HCT116 (cell line): ENCODE measurements at regions not wholly inside any gene's neighbourhood (a gene's known extent, or its start where the extent isn't known, plus 50 kb on each side); places are given as distances from the start of the nearest gene placed in this dataset.

Source experiments
- ATAC-seq: fragments of 200-7000 bp; cut with Tn5 transposase; 2 replicates; pipeline ENCODE4 v1.9.1; 2020; ENCODE audit warnings: mild to moderate bottlenecking, moderate library complexity
- BruUV-seq: library from RNA; stranded (reverse); fragments of 400-500 nt; replicated peaks from 2 replicates; lab custom pipeline; 2021; lab: Mats Ljungman, UMichigan
- CTCF ChIA-PET: fragments of 300-600 bp; sonication (Branson Sonifier 250); formaldehyde crosslinking; loops from one replicate; lab custom pipeline; 2021; ENCODE audit warnings: antibody characterized with exemption; lab: Charles Lee
- POLR2A ChIA-PET: fragments of 300-600, 350-600 bp; sonication (Branson Sonifier 250); formaldehyde crosslinking; loops from one replicate; lab custom pipeline; 2021; ENCODE audit warnings: antibody characterized with exemption; lab: Charles Lee
- RAD21 ChIA-PET, 2 experiments: fragments of 300-600 bp; sonication (Branson Sonifier 250); formaldehyde crosslinking; loops; one replicate each; lab custom pipeline; 2023; ENCODE audit warnings: low total read pairs in 2 of 2; ENCODE audit not compliant: uncharacterized antibody in 2 of 2, unreplicated experiment in 2 of 2, low non-redundant PET in 1 of 2; lab: Charles Lee
- DNase-seq: peaks from one replicate; pipeline ENCODE4 v3.0.0-alpha.2; 2010; ENCODE audit warnings: low read depth, low spot score
- H2AFZ ChIP-seq: fragments of 200-600 bp; shearing (Covaris generic), sonication (generic); 2 replicates; pipeline ENCODE4 v1.6.1; 2017; ENCODE audit warnings: low read depth, mixed run types, mixed read lengths, antibody characterized with exemption, low read length; ENCODE audit not compliant: poor library complexity, severe bottlenecking
- H3K27ac ChIP-seq: 2 replicates; pipeline ENCODE4 v1.5.1; 2012; ENCODE audit warnings: low read depth, low read length
- H3K27me3 ChIP-seq: fragments of 200-600 bp; sonication (generic); 2 replicates; pipeline ENCODE4 v1.6.1; 2016; ENCODE audit warnings: mixed run types, low read length, mixed read lengths; ENCODE audit not compliant: insufficient read depth
- H3K36me3 ChIP-seq, 2 experiments: fragments of 200-500 bp in 1 of 2; fragments of 200-600 bp in 1 of 2; sonication (Bioruptor generic) in 1 of 2; sonication (generic) in 1 of 2; 2 replicates each; pipeline versions ENCODE4 v1.5.1 to v1.6.1; 2014 to 2016; ENCODE audit warnings: low read length in 2 of 2, inconsistent platforms in 1 of 2, mixed read lengths in 1 of 2, mixed run types in 1 of 2; ENCODE audit not compliant: insufficient read depth in 2 of 2, control insufficient read depth in 1 of 2
- H3K4me1 ChIP-seq, 2 experiments: fragments of 200-600 bp in 1 of 2; sonication (generic) in 1 of 2; 2 replicates each; pipeline versions ENCODE4 v1.5.1 to v1.6.1; 2012 to 2017; ENCODE audit warnings: low read length in 2 of 2, inconsistent platforms in 1 of 2, mild to moderate bottlenecking in 1 of 2, mixed read lengths in 1 of 2, mixed run types in 1 of 2, moderate library complexity in 1 of 2; ENCODE audit not compliant: insufficient read depth in 2 of 2, control insufficient read depth in 1 of 2
- H3K4me2 ChIP-seq: fragments of 200-600 bp; sonication (generic); 2 replicates; pipeline ENCODE4 v1.6.1; 2017; ENCODE audit warnings: mixed run types, low read length, mixed read lengths
- H3K4me3 ChIP-seq, 2 experiments: fragments of 200-600 bp in 1 of 2; sonication (generic) in 1 of 2; replicated peaks in 1 of 2; 2 replicates each; pipeline ENCODE4 v1.5.1; 2011 to 2016; ENCODE audit warnings: low read length in 2 of 2, control low read depth in 1 of 2, low read depth in 1 of 2, mild to moderate bottlenecking in 1 of 2, mixed read lengths in 1 of 2, mixed run types in 1 of 2
- H3K79me2 ChIP-seq: fragments of 200-600 bp; sonication (generic); 2 replicates; pipeline ENCODE4 v1.6.1; 2017; ENCODE audit warnings: mild to moderate bottlenecking, mixed run types, low read length, moderate library complexity, mixed read lengths; ENCODE audit not compliant: insufficient read depth
- H3K9ac ChIP-seq: fragments of 200-600 bp; sonication (generic); 2 replicates; pipeline ENCODE4 v1.6.1; 2016; ENCODE audit warnings: low read length, mixed read lengths
- H3K9me2 ChIP-seq: fragments of 200-600 bp; sonication (generic), shearing (Covaris generic); 2 replicates; pipeline ENCODE4 v1.6.1; 2017; ENCODE audit warnings: mixed run types, mild to moderate bottlenecking, moderate library complexity; ENCODE audit not compliant: insufficient read depth
- H3K9me3 ChIP-seq, 2 experiments: fragments of 200-500 bp in 1 of 2; fragments of 200-600 bp in 1 of 2; sonication (Bioruptor generic) in 1 of 2; sonication (generic) in 1 of 2; 2 replicates each; pipeline ENCODE4 v1.6.1; 2014 to 2017; ENCODE audit warnings: low read length in 2 of 2, mixed read lengths in 2 of 2, inconsistent platforms in 1 of 2, low read depth in 1 of 2, mild to moderate bottlenecking in 1 of 2, mixed run types in 1 of 2, moderate library complexity in 1 of 2; ENCODE audit not compliant: control insufficient read depth in 1 of 2, insufficient read depth in 1 of 2
- H4K20me1 ChIP-seq: fragments of 200-600 bp; sonication (generic), shearing (Covaris generic); 2 replicates; pipeline ENCODE4 v1.6.1; 2017; ENCODE audit warnings: mixed run types, mild to moderate bottlenecking, moderate library complexity; ENCODE audit not compliant: insufficient read depth
- CEBPB ChIP-seq: IDR thresholded peaks from 2 replicates; pipeline ENCODE4 v1.6.1; 2012; ENCODE audit warnings: low read depth
- EGR1 ChIP-seq: IDR thresholded peaks from 2 replicates; pipeline ENCODE4 v1.6.1; 2012; ENCODE audit warnings: low read depth
- ELF1 ChIP-seq: IDR thresholded peaks from 2 replicates; pipeline ENCODE4 v1.6.1; 2012; ENCODE audit warnings: low read depth, borderline replicate concordance
- FOSL1 ChIP-seq: IDR thresholded peaks from 2 replicates; pipeline ENCODE4 v1.6.1; 2012; ENCODE audit warnings: low read depth
- JUND ChIP-seq: IDR thresholded peaks from 2 replicates; pipeline ENCODE4 v1.6.1; 2012
- POLR2A ChIP-seq: IDR thresholded peaks from 2 replicates; pipeline ENCODE4 v1.7.0; 2011; ENCODE audit warnings: borderline replicate concordance; ENCODE audit not compliant: insufficient read depth, insufficient read length; ENCODE audit errors: extremely low read depth
- SIN3A ChIP-seq: IDR thresholded peaks from 2 replicates; pipeline ENCODE4 v1.6.1; 2012; ENCODE audit warnings: low read depth
- SRF ChIP-seq: IDR thresholded peaks from 2 replicates; pipeline ENCODE4 v1.6.1; 2012; ENCODE audit warnings: low read depth
- YY1 ChIP-seq: IDR thresholded peaks from 2 replicates; pipeline ENCODE4 v1.6.1; 2011; ENCODE audit warnings: low read length, low read depth, moderate library complexity, mild to moderate bottlenecking; ENCODE audit not compliant: insufficient replicate concordance; ENCODE audit errors: extremely low read depth
- ZFX ChIP-seq: fragments of 450-650 bp; IDR thresholded peaks from 2 replicates; pipeline ENCODE4 v1.6.1; 2017
- ZNF274 ChIP-seq: fragments of 200-500 bp; sonication (Bioruptor generic); IDR thresholded peaks from 2 replicates; pipeline ENCODE4 v1.6.1; 2014; ENCODE audit warnings: mild to moderate bottlenecking, low read depth, low read length, inconsistent platforms
- intact Hi-C: fragments of 100-400 bp; cut with micrococcal nuclease; formaldehyde crosslinking; loops from 2 replicates; pipeline ENCODE4 v1.10.0; 2022
- TF ChIP-seq, protein P1 (sequence below): IDR thresholded peaks from 2 replicates; pipeline ENCODE4 v1.6.1; 2012; ENCODE audit warnings: low read depth

DNA sequence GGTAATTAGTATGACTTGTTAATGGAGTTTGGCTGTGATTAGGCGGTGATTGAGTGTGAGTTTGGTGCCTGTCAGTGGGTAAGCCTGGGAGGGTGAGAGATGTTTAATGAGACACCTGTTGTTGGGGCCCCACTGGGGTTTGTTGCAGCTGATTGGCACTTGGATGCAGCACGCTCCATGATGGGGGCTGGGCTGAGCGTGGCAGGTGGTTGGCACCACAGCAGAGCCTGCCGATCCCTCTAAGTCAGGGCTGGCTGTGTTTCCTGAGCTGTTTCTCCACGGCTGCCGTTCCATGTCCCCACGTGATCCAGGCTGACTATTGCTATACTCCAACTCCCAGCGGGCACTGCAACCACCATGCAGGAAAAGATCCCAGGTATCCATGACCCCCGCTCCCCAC, 93.5 kb upstream of the ARRDC4 start:
- H3K4me1 ChIP-seq = no peaks in the 10 kb centered on the region
- H3K36me3 ChIP-seq = no peaks in the 10 kb centered on the region
- H3K4me3 ChIP-seq = no peak overlapping the region
- H4K20me1 ChIP-seq = no peaks in the 10 kb centered on the region
- CTCF ChIA-PET = no interaction called here
- H3K4me2 ChIP-seq = no peak overlapping the region
- no peak overlapping the region for H3K27ac ChIP-seq
- ATAC-seq = no peak
- H3K27me3 ChIP-seq = no peaks in the 10 kb centered on the region
- no peak overlapping the region for H2AFZ ChIP-seq
- H3K9ac ChIP-seq = no peak overlapping the region
- RAD21 ChIA-PET = no interaction called here
- H3K9me2 ChIP-seq = no peaks in the 10 kb centered on the region
- intact Hi-C loops = no loop called here
- TF ChIP-seq CEBPB (no peak), POLR2A (no peak), FOSL1 (no peak), EGR1 (no peak), SRF (no peak), JUND (no peak), YY1 (no peak), SIN3A (no peak), ZNF274 (no peak), ZFX (no peak), ELF1 (no peak)
- TF ChIP-seq, protein P1, sequence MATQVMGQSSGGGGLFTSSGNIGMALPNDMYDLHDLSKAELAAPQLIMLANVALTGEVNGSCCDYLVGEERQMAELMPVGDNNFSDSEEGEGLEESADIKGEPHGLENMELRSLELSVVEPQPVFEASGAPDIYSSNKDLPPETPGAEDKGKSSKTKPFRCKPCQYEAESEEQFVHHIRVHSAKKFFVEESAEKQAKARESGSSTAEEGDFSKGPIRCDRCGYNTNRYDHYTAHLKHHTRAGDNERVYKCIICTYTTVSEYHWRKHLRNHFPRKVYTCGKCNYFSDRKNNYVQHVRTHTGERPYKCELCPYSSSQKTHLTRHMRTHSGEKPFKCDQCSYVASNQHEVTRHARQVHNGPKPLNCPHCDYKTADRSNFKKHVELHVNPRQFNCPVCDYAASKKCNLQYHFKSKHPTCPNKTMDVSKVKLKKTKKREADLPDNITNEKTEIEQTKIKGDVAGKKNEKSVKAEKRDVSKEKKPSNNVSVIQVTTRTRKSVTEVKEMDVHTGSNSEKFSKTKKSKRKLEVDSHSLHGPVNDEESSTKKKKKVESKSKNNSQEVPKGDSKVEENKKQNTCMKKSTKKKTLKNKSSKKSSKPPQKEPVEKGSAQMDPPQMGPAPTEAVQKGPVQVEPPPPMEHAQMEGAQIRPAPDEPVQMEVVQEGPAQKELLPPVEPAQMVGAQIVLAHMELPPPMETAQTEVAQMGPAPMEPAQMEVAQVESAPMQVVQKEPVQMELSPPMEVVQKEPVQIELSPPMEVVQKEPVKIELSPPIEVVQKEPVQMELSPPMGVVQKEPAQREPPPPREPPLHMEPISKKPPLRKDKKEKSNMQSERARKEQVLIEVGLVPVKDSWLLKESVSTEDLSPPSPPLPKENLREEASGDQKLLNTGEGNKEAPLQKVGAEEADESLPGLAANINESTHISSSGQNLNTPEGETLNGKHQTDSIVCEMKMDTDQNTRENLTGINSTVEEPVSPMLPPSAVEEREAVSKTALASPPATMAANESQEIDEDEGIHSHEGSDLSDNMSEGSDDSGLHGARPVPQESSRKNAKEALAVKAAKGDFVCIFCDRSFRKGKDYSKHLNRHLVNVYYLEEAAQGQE = no peak
- TF ChIP-seq, all 23 proteins: peak for 0
- no peak for DNase-seq
- POLR2A ChIA-PET = no interaction called here
- H3K9me3 ChIP-seq = no peaks in the 10 kb centered on the region
- no peaks in the 10 kb centered on the region; the same call in 1 of the 2 replicates for H3K79me2 ChIP-seq
- no TSS peak for BruUV-seq
